ENCODE measurements at regions not wholly inside any gene's neighbourhood (a gene's known extent, or its start where the extent isn't known, plus 50 kb on each side); places are given as distances from the start of the nearest gene placed in this dataset.

GRCh38 chr2:4279431-4279830 is 576.1 kb downstream of the DCDC2C start:
- Mint-ChIP-seq H3K27me3 (no peaks in the 10 kb centered on the region), H3K4me3 (no peak overlapping the region), H3K4me1 (no peaks in the 10 kb centered on the region), H3K27ac (no peak overlapping the region), H3K36me3 (ENCODE audit: low read depth) (no peaks in the 10 kb centered on the region)
- DNase-seq (no peak), ATAC-seq (no peak)
- H3K9me3 ChIP-seq (ENCODE audit: control insufficient read depth, low read length, poor library complexity, severe bottlenecking), result no peaks in the 10 kb centered on the region

GRCh38 chr2:4291430-4291829 is 588.1 kb downstream of the DCDC2C start:
- H3K4me3 Mint-ChIP-seq, result no peak overlapping the region
- H3K36me3 Mint-ChIP-seq (ENCODE audit: low read depth), result no peaks in the 10 kb centered on the region
- H3K27me3 Mint-ChIP-seq, result no peaks in the 10 kb centered on the region
- no peak overlapping the region for H3K27ac Mint-ChIP-seq
- ATAC-seq (no peak), DNase-seq (no peak)
- H3K9me3 ChIP-seq (ENCODE audit: control insufficient read depth, low read length, poor library complexity, severe bottlenecking), result no peaks in the 10 kb centered on the region
- no peaks in the 10 kb centered on the region for H3K4me1 Mint-ChIP-seq

GRCh38 chr2:4295680-4296079 is 592.3 kb downstream of the DCDC2C start:
- Mint-ChIP-seq H3K36me3 (ENCODE audit: low read depth) (no peaks in the 10 kb centered on the region), H3K4me3 (no peak overlapping the region), H3K27ac (no peak overlapping the region), H3K27me3 (no peaks in the 10 kb centered on the region), H3K4me1 (no peaks in the 10 kb centered on the region)
- ATAC-seq (no peak), DNase-seq (no peak)
- no peaks in the 10 kb centered on the region for H3K9me3 ChIP-seq (ENCODE audit: control insufficient read depth, low read length, poor library complexity, severe bottlenecking)

GRCh38 chr2:4300616-4301015 is 597.2 kb downstream of the DCDC2C start:
- Mint-ChIP-seq H3K27ac (no peak overlapping the region), H3K4me3 (no peak overlapping the region), H3K27me3 (no peaks in the 10 kb centered on the region), H3K36me3 (ENCODE audit: low read depth) (no peaks in the 10 kb centered on the region), H3K4me1 (no peaks in the 10 kb centered on the region)
- DNase-seq (no peak), ATAC-seq (no peak)
- no peaks in the 10 kb centered on the region for H3K9me3 ChIP-seq (ENCODE audit: control insufficient read depth, low read length, poor library complexity, severe bottlenecking)

- ATAC-seq (no peak), DNase-seq (no peak)
- Mint-ChIP-seq H3K4me1 (no peaks in the 10 kb centered on the region), H3K4me3 (no peak overlapping the region), H3K27ac (no peak overlapping the region), H3K36me3 (ENCODE audit: low read depth) (no peaks in the 10 kb centered on the region), H3K27me3 (no peaks in the 10 kb centered on the region)
- peaks cover 6% of the 10 kb centered on the region for H3K9me3 ChIP-seq (ENCODE audit: control insufficient read depth, low read length, poor library complexity, severe bottlenecking)
Measured at GRCh38 chr2:4324531-4324930, 621.2 kb downstream of the DCDC2C start.

GRCh38 chr2:4336864-4337263 is 633.5 kb downstream of the DCDC2C start:
- DNase-seq, result no peak
- Mint-ChIP-seq H3K27me3 (no peaks in the 10 kb centered on the region), H3K4me1 (no peaks in the 10 kb centered on the region), H3K4me3 (no peak overlapping the region), H3K36me3 (ENCODE audit: low read depth) (no peaks in the 10 kb centered on the region), H3K27ac (no peak overlapping the region)
- no peaks in the 10 kb centered on the region for H3K9me3 ChIP-seq (ENCODE audit: control insufficient read depth, low read length, poor library complexity, severe bottlenecking)
- ATAC-seq, result no peak

- H3K4me1 Mint-ChIP-seq, result no peaks in the 10 kb centered on the region
- no peak for DNase-seq
- H3K36me3 Mint-ChIP-seq (ENCODE audit: low read depth), result no peaks in the 10 kb centered on the region
- no peaks in the 10 kb centered on the region for H3K27me3 Mint-ChIP-seq
- ATAC-seq, result no peak
- H3K4me3 Mint-ChIP-seq, result no peak overlapping the region
- H3K27ac Mint-ChIP-seq, result no peak overlapping the region
- no peaks in the 10 kb centered on the region for H3K9me3 ChIP-seq (ENCODE audit: control insufficient read depth, low read length, poor library complexity, severe bottlenecking)
Measured at GRCh38 chr2:4338345-4338744, 635.0 kb downstream of the DCDC2C start.

- ATAC-seq (no peak), DNase-seq (no peak)
Measured at GRCh38 chr2:4340536-4340935, 637.2 kb downstream of the DCDC2C start.

GRCh38 chr2:4346628-4347027 is 643.3 kb downstream of the DCDC2C start:
- Mint-ChIP-seq H3K4me1 (no peaks in the 10 kb centered on the region), H3K4me3 (no peak overlapping the region), H3K27me3 (no peaks in the 10 kb centered on the region), H3K36me3 (ENCODE audit: low read depth) (no peaks in the 10 kb centered on the region), H3K27ac (no peak overlapping the region)
- no peak for ATAC-seq
- no peaks in the 10 kb centered on the region for H3K9me3 ChIP-seq (ENCODE audit: control insufficient read depth, low read length, poor library complexity, severe bottlenecking)
- DNase-seq, result no peak

More at GRCh38 chr2:4340536-4340935, 637.2 kb downstream of the DCDC2C start:
- Mint-ChIP-seq H3K4me1 (no peaks in the 10 kb centered on the region), H3K27ac (no peak overlapping the region), H3K27me3 (no peaks in the 10 kb centered on the region), H3K4me3 (no peak overlapping the region), H3K36me3 (ENCODE audit: low read depth) (no peaks in the 10 kb centered on the region)
- no peaks in the 10 kb centered on the region for H3K9me3 ChIP-seq (ENCODE audit: control insufficient read depth, low read length, poor library complexity, severe bottlenecking)

- H3K27ac Mint-ChIP-seq, result no peak overlapping the region
- no peaks in the 10 kb centered on the region for H3K27me3 Mint-ChIP-seq
- H3K4me1 Mint-ChIP-seq, result no peaks in the 10 kb centered on the region
- no peak overlapping the region for H3K4me3 Mint-ChIP-seq
- H3K9me3 ChIP-seq (ENCODE audit: control insufficient read depth, low read length, poor library complexity, severe bottlenecking), result no peaks in the 10 kb centered on the region
- no peak for ATAC-seq
- no peak for DNase-seq
- H3K36me3 Mint-ChIP-seq (ENCODE audit: low read depth), result no peaks in the 10 kb centered on the region
Measured at GRCh38 chr2:4353668-4354067, 650.3 kb downstream of the DCDC2C start.

- Mint-ChIP-seq H3K36me3 (ENCODE audit: low read depth) (no peaks in the 10 kb centered on the region), H3K4me3 (no peak overlapping the region), H3K4me1 (no peaks in the 10 kb centered on the region), H3K27me3 (no peaks in the 10 kb centered on the region), H3K27ac (no peak overlapping the region)
- no peak for DNase-seq
- no peaks in the 10 kb centered on the region for H3K9me3 ChIP-seq (ENCODE audit: control insufficient read depth, low read length, poor library complexity, severe bottlenecking)
- ATAC-seq, result no peak
Measured at GRCh38 chr2:4354164-4354563, 650.8 kb downstream of the DCDC2C start.

GRCh38 chr2:4354678-4355077 is 651.3 kb downstream of the DCDC2C start:
- H3K27ac Mint-ChIP-seq, result no peak overlapping the region
- DNase-seq, result no peak
- no peaks in the 10 kb centered on the region for H3K4me1 Mint-ChIP-seq
- H3K9me3 ChIP-seq (ENCODE audit: control insufficient read depth, low read length, poor library complexity, severe bottlenecking), result no peaks in the 10 kb centered on the region
- no peaks in the 10 kb centered on the region for H3K27me3 Mint-ChIP-seq
- no peaks in the 10 kb centered on the region for H3K36me3 Mint-ChIP-seq (ENCODE audit: low read depth)
- ATAC-seq, result no peak
- H3K4me3 Mint-ChIP-seq, result no peak overlapping the region

GRCh38 chr2:4356109-4356508 is 652.7 kb downstream of the DCDC2C start:
- no peaks in the 10 kb centered on the region for H3K9me3 ChIP-seq (ENCODE audit: control insufficient read depth, low read length, poor library complexity, severe bottlenecking)
- ATAC-seq (no peak), DNase-seq (no peak)
- Mint-ChIP-seq H3K4me1 (no peaks in the 10 kb centered on the region), H3K4me3 (no peak overlapping the region), H3K27me3 (no peaks in the 10 kb centered on the region), H3K27ac (no peak overlapping the region), H3K36me3 (ENCODE audit: low read depth) (no peaks in the 10 kb centered on the region)

- H3K4me1 Mint-ChIP-seq, result no peaks in the 10 kb centered on the region
- no peaks in the 10 kb centered on the region for H3K36me3 Mint-ChIP-seq (ENCODE audit: low read depth)
- no peak for ATAC-seq
- no peaks in the 10 kb centered on the region for H3K27me3 Mint-ChIP-seq
- no peaks in the 10 kb centered on the region for H3K9me3 ChIP-seq (ENCODE audit: control insufficient read depth, low read length, poor library complexity, severe bottlenecking)
- no peak overlapping the region for H3K4me3 Mint-ChIP-seq
- H3K27ac Mint-ChIP-seq, result no peak overlapping the region
- DNase-seq, result no peak
Measured at GRCh38 chr2:4356541-4356940, 653.2 kb downstream of the DCDC2C start.

- H3K9me3 ChIP-seq (ENCODE audit: control insufficient read depth, low read length, poor library complexity, severe bottlenecking), result no peaks in the 10 kb centered on the region
- H3K4me1 Mint-ChIP-seq, result no peaks in the 10 kb centered on the region
- no peaks in the 10 kb centered on the region for H3K36me3 Mint-ChIP-seq (ENCODE audit: low read depth)
- DNase-seq (no peak), ATAC-seq (no peak)
- H3K27me3 Mint-ChIP-seq, result no peaks in the 10 kb centered on the region
- no peak overlapping the region for H3K4me3 Mint-ChIP-seq
- no peak overlapping the region for H3K27ac Mint-ChIP-seq
Measured at GRCh38 chr2:4357121-4357520, 653.7 kb downstream of the DCDC2C start.

Data from T-helper 17 cell (primary cell).